ENCODE measurements at regions not wholly inside any gene's neighbourhood (a gene's known extent, or its start where the extent isn't known, plus 50 kb on each side); places are given as distances from the start of the nearest gene placed in this dataset.

DNA sequence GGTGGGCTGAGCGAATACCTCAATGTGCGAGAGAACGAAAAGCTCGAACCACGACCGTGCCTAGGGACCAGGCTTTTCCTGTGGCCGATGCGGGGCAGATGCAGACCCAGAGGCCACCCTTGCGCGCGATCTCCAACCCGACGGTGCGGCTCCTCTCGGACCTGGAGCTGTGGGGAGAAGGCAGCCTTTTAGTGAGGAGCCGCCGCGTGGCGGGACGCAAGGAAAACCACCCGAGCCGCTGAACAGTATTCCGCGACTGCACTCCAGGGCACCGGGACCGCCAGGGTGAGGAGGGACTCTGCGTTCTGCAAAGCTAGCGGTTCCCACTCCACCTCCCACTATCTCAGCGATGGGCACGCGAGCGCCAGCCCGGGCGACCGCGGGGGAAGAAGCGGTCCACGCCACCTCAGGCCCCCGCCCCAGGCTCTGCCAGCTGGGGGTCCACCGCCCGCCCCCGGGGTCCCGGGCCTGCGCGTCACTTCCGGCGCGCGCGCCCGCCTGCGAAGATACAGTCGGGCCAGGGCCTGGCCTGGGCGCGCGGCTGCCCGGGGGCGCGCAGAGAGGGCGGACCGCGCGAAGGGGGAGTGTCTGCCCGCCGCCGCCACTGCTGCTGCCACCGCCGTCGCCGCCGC is 66.5 kb upstream of the PRKACB start (continued):
- TF ChIP-seq, protein P1, sequence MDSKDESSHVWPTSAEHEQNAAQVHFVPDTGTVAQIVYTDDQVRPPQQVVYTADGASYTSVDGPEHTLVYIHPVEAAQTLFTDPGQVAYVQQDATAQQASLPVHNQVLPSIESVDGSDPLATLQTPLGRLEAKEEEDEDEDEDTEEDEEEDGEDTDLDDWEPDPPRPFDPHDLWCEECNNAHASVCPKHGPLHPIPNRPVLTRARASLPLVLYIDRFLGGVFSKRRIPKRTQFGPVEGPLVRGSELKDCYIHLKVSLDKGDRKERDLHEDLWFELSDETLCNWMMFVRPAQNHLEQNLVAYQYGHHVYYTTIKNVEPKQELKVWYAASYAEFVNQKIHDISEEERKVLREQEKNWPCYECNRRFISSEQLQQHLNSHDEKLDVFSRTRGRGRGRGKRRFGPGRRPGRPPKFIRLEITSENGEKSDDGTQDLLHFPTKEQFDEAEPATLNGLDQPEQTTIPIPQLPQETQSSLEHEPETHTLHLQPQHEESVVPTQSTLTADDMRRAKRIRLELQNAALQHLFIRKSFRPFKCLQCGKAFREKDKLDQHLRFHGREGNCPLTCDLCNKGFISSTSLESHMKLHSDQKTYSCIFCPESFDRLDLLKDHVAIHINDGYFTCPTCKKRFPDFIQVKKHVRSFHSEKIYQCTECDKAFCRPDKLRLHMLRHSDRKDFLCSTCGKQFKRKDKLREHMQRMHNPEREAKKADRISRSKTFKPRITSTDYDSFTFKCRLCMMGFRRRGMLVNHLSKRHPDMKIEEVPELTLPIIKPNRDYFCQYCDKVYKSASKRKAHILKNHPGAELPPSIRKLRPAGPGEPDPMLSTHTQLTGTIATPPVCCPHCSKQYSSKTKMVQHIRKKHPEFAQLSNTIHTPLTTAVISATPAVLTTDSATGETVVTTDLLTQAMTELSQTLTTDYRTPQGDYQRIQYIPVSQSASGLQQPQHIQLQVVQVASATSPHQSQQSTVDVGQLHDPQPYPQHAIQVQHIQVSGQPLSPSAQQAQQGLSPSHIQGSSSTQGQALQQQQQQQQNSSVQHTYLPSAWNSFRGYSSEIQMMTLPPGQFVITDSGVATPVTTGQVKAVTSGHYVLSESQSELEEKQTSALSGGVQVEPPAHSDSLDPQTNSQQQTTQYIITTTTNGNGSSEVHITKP (IDR thresholded peaks at IDR 0.05; ENCODE audit: partially characterized antibody), result no peak
- TF ChIP-seq CBX1 (IDR thresholded peaks at IDR 0.05; ENCODE audit: low read depth) (no peak; the same call in 1 of the 2 replicates), LARP7 (IDR thresholded peaks at IDR 0.05) (no peak), HNRNPL (IDR thresholded peaks at IDR 0.05; ENCODE audit: low read depth, low read length) (peak; percentile 70; the same call in 1 of the 2 replicates), SRSF9 (IDR thresholded peaks at IDR 0.05; ENCODE audit: borderline replicate concordance, low read depth, low read length) (no peak), RUNX1 (IDR thresholded peaks at IDR 0.05; ENCODE audit: low read depth) (no peak), EP400 (IDR thresholded peaks at IDR 0.05) (peak; percentile 79), NEUROD1 (IDR thresholded peaks at IDR 0.05; ENCODE audit: borderline replicate concordance, low read depth, low read length, partially characterized antibody) (no peak)
- TF ChIP-seq, protein P2, sequence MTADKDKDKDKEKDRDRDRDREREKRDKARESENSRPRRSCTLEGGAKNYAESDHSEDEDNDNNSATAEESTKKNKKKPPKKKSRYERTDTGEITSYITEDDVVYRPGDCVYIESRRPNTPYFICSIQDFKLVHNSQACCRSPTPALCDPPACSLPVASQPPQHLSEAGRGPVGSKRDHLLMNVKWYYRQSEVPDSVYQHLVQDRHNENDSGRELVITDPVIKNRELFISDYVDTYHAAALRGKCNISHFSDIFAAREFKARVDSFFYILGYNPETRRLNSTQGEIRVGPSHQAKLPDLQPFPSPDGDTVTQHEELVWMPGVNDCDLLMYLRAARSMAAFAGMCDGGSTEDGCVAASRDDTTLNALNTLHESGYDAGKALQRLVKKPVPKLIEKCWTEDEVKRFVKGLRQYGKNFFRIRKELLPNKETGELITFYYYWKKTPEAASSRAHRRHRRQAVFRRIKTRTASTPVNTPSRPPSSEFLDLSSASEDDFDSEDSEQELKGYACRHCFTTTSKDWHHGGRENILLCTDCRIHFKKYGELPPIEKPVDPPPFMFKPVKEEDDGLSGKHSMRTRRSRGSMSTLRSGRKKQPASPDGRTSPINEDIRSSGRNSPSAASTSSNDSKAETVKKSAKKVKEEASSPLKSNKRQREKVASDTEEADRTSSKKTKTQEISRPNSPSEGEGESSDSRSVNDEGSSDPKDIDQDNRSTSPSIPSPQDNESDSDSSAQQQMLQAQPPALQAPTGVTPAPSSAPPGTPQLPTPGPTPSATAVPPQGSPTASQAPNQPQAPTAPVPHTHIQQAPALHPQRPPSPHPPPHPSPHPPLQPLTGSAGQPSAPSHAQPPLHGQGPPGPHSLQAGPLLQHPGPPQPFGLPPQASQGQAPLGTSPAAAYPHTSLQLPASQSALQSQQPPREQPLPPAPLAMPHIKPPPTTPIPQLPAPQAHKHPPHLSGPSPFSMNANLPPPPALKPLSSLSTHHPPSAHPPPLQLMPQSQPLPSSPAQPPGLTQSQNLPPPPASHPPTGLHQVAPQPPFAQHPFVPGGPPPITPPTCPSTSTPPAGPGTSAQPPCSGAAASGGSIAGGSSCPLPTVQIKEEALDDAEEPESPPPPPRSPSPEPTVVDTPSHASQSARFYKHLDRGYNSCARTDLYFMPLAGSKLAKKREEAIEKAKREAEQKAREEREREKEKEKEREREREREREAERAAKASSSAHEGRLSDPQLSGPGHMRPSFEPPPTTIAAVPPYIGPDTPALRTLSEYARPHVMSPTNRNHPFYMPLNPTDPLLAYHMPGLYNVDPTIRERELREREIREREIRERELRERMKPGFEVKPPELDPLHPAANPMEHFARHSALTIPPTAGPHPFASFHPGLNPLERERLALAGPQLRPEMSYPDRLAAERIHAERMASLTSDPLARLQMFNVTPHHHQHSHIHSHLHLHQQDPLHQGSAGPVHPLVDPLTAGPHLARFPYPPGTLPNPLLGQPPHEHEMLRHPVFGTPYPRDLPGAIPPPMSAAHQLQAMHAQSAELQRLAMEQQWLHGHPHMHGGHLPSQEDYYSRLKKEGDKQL (CRISPR knock-in tag; IDR thresholded peaks at IDR 0.05; ENCODE audit: borderline replicate concordance), result no peak
- TF ChIP-seq, protein P3, sequence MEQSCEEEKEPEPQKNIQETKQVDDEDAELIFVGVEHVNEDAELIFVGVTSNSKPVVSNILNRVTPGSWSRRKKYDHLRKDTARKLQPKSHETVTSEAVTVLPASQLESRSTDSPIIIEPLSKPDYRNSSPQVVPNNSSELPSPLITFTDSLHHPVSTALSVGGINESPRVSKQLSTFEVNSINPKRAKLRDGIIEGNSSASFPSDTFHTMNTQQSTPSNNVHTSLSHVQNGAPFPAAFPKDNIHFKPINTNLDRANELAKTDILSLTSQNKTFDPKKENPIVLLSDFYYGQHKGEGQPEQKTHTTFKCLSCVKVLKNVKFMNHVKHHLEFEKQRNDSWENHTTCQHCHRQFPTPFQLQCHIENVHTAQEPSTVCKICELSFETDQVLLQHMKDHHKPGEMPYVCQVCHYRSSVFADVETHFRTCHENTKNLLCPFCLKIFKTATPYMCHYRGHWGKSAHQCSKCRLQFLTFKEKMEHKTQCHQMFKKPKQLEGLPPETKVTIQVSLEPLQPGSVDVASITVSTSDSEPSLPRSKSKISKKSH (CRISPR knock-in tag; IDR thresholded peaks at IDR 0.05), result no peak
- TF ChIP-seq, protein P4, sequence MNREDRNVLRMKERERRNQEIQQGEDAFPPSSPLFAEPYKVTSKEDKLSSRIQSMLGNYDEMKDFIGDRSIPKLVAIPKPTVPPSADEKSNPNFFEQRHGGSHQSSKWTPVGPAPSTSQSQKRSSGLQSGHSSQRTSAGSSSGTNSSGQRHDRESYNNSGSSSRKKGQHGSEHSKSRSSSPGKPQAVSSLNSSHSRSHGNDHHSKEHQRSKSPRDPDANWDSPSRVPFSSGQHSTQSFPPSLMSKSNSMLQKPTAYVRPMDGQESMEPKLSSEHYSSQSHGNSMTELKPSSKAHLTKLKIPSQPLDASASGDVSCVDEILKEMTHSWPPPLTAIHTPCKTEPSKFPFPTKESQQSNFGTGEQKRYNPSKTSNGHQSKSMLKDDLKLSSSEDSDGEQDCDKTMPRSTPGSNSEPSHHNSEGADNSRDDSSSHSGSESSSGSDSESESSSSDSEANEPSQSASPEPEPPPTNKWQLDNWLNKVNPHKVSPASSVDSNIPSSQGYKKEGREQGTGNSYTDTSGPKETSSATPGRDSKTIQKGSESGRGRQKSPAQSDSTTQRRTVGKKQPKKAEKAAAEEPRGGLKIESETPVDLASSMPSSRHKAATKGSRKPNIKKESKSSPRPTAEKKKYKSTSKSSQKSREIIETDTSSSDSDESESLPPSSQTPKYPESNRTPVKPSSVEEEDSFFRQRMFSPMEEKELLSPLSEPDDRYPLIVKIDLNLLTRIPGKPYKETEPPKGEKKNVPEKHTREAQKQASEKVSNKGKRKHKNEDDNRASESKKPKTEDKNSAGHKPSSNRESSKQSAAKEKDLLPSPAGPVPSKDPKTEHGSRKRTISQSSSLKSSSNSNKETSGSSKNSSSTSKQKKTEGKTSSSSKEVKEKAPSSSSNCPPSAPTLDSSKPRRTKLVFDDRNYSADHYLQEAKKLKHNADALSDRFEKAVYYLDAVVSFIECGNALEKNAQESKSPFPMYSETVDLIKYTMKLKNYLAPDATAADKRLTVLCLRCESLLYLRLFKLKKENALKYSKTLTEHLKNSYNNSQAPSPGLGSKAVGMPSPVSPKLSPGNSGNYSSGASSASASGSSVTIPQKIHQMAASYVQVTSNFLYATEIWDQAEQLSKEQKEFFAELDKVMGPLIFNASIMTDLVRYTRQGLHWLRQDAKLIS (CRISPR knock-in tag; IDR thresholded peaks at IDR 0.05), result no peak
- TF ChIP-seq, protein P5, sequence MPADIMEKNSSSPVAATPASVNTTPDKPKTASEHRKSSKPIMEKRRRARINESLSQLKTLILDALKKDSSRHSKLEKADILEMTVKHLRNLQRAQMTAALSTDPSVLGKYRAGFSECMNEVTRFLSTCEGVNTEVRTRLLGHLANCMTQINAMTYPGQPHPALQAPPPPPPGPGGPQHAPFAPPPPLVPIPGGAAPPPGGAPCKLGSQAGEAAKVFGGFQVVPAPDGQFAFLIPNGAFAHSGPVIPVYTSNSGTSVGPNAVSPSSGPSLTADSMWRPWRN (IDR thresholded peaks at IDR 0.05; ENCODE audit: low read depth), result no peak

Data from K562 (cell line).